HCT116 (cell line): ENCODE measurements at regions not wholly inside any gene's neighbourhood (a gene's known extent, or its start where the extent isn't known, plus 50 kb on each side); places are given as distances from the start of the nearest gene placed in this dataset.

Source experiments
- ATAC-seq: fragments of 200-7000 bp; cut with Tn5 transposase; 2 replicates; pipeline ENCODE4 v1.9.1; 2020; ENCODE audit warnings: mild to moderate bottlenecking, moderate library complexity
- BruUV-seq: library from RNA; stranded (reverse); fragments of 400-500 nt; replicated peaks from 2 replicates; lab custom pipeline; 2021; lab: Mats Ljungman, UMichigan
- CTCF ChIA-PET: fragments of 300-600 bp; sonication (Branson Sonifier 250); formaldehyde crosslinking; loops from one replicate; lab custom pipeline; 2021; ENCODE audit warnings: antibody characterized with exemption; lab: Charles Lee
- POLR2A ChIA-PET: fragments of 300-600, 350-600 bp; sonication (Branson Sonifier 250); formaldehyde crosslinking; loops from one replicate; lab custom pipeline; 2021; ENCODE audit warnings: antibody characterized with exemption; lab: Charles Lee
- RAD21 ChIA-PET, 2 experiments: fragments of 300-600 bp; sonication (Branson Sonifier 250); formaldehyde crosslinking; loops; one replicate each; lab custom pipeline; 2023; ENCODE audit warnings: low total read pairs in 2 of 2; ENCODE audit not compliant: uncharacterized antibody in 2 of 2, unreplicated experiment in 2 of 2, low non-redundant PET in 1 of 2; lab: Charles Lee
- DNase-seq: peaks from one replicate; pipeline ENCODE4 v3.0.0-alpha.2; 2010; ENCODE audit warnings: low read depth, low spot score
- H2AFZ ChIP-seq: fragments of 200-600 bp; shearing (Covaris generic), sonication (generic); 2 replicates; pipeline ENCODE4 v1.6.1; 2017; ENCODE audit warnings: low read depth, mixed run types, mixed read lengths, antibody characterized with exemption, low read length; ENCODE audit not compliant: poor library complexity, severe bottlenecking
- H3K27ac ChIP-seq: 2 replicates; pipeline ENCODE4 v1.5.1; 2012; ENCODE audit warnings: low read depth, low read length
- H3K27me3 ChIP-seq: fragments of 200-600 bp; sonication (generic); 2 replicates; pipeline ENCODE4 v1.6.1; 2016; ENCODE audit warnings: mixed run types, low read length, mixed read lengths; ENCODE audit not compliant: insufficient read depth
- H3K36me3 ChIP-seq, 2 experiments: fragments of 200-500 bp in 1 of 2; fragments of 200-600 bp in 1 of 2; sonication (Bioruptor generic) in 1 of 2; sonication (generic) in 1 of 2; 2 replicates each; pipeline versions ENCODE4 v1.5.1 to v1.6.1; 2014 to 2016; ENCODE audit warnings: low read length in 2 of 2, inconsistent platforms in 1 of 2, mixed read lengths in 1 of 2, mixed run types in 1 of 2; ENCODE audit not compliant: insufficient read depth in 2 of 2, control insufficient read depth in 1 of 2
- H3K4me1 ChIP-seq, 2 experiments: fragments of 200-600 bp in 1 of 2; sonication (generic) in 1 of 2; 2 replicates each; pipeline versions ENCODE4 v1.5.1 to v1.6.1; 2012 to 2017; ENCODE audit warnings: low read length in 2 of 2, inconsistent platforms in 1 of 2, mild to moderate bottlenecking in 1 of 2, mixed read lengths in 1 of 2, mixed run types in 1 of 2, moderate library complexity in 1 of 2; ENCODE audit not compliant: insufficient read depth in 2 of 2, control insufficient read depth in 1 of 2
- H3K4me2 ChIP-seq: fragments of 200-600 bp; sonication (generic); 2 replicates; pipeline ENCODE4 v1.6.1; 2017; ENCODE audit warnings: mixed run types, low read length, mixed read lengths
- H3K4me3 ChIP-seq, 2 experiments: fragments of 200-600 bp in 1 of 2; sonication (generic) in 1 of 2; replicated peaks in 1 of 2; 2 replicates each; pipeline ENCODE4 v1.5.1; 2011 to 2016; ENCODE audit warnings: low read length in 2 of 2, control low read depth in 1 of 2, low read depth in 1 of 2, mild to moderate bottlenecking in 1 of 2, mixed read lengths in 1 of 2, mixed run types in 1 of 2
- H3K79me2 ChIP-seq: fragments of 200-600 bp; sonication (generic); 2 replicates; pipeline ENCODE4 v1.6.1; 2017; ENCODE audit warnings: mild to moderate bottlenecking, mixed run types, low read length, moderate library complexity, mixed read lengths; ENCODE audit not compliant: insufficient read depth
- H3K9ac ChIP-seq: fragments of 200-600 bp; sonication (generic); 2 replicates; pipeline ENCODE4 v1.6.1; 2016; ENCODE audit warnings: low read length, mixed read lengths
- H3K9me2 ChIP-seq: fragments of 200-600 bp; sonication (generic), shearing (Covaris generic); 2 replicates; pipeline ENCODE4 v1.6.1; 2017; ENCODE audit warnings: mixed run types, mild to moderate bottlenecking, moderate library complexity; ENCODE audit not compliant: insufficient read depth
- H3K9me3 ChIP-seq, 2 experiments: fragments of 200-500 bp in 1 of 2; fragments of 200-600 bp in 1 of 2; sonication (Bioruptor generic) in 1 of 2; sonication (generic) in 1 of 2; 2 replicates each; pipeline ENCODE4 v1.6.1; 2014 to 2017; ENCODE audit warnings: low read length in 2 of 2, mixed read lengths in 2 of 2, inconsistent platforms in 1 of 2, low read depth in 1 of 2, mild to moderate bottlenecking in 1 of 2, mixed run types in 1 of 2, moderate library complexity in 1 of 2; ENCODE audit not compliant: control insufficient read depth in 1 of 2, insufficient read depth in 1 of 2
- H4K20me1 ChIP-seq: fragments of 200-600 bp; sonication (generic), shearing (Covaris generic); 2 replicates; pipeline ENCODE4 v1.6.1; 2017; ENCODE audit warnings: mixed run types, mild to moderate bottlenecking, moderate library complexity; ENCODE audit not compliant: insufficient read depth
- EZH2 ChIP-seq: fragments of 200-600 bp; sonication (generic); IDR thresholded peaks from 2 replicates; pipeline ENCODE4 v1.6.1; 2017; ENCODE audit warnings: antibody characterized with exemption, mixed run types
- EZH2phosphoT487 ChIP-seq: fragments of 200-600 bp; IDR thresholded peaks from 2 replicates; pipeline ENCODE4 v1.6.1; 2018; ENCODE audit warnings: antibody characterized with exemption, borderline replicate concordance
- FOSL1 ChIP-seq: IDR thresholded peaks from 2 replicates; pipeline ENCODE4 v1.6.1; 2012; ENCODE audit warnings: low read depth
- JUND ChIP-seq: IDR thresholded peaks from 2 replicates; pipeline ENCODE4 v1.6.1; 2012
- POLR2AphosphoS5 ChIP-seq: IDR thresholded peaks from 2 replicates; pipeline ENCODE4 v1.6.1; 2011; ENCODE audit warnings: mild to moderate bottlenecking, low read depth, low read length, moderate library complexity
- RAD21 ChIP-seq: IDR thresholded peaks from 2 replicates; pipeline ENCODE4 v1.6.1; 2012; ENCODE audit warnings: low read depth, mild to moderate bottlenecking
- SP1 ChIP-seq: IDR thresholded peaks from 2 replicates; pipeline ENCODE4 v1.6.1; 2012; ENCODE audit warnings: low read depth
- YY1 ChIP-seq: IDR thresholded peaks from 2 replicates; pipeline ENCODE4 v1.6.1; 2011; ENCODE audit warnings: low read length, low read depth, moderate library complexity, mild to moderate bottlenecking; ENCODE audit not compliant: insufficient replicate concordance; ENCODE audit errors: extremely low read depth
- intact Hi-C: fragments of 100-400 bp; cut with micrococcal nuclease; formaldehyde crosslinking; loops from 2 replicates; pipeline ENCODE4 v1.10.0; 2022
- TF ChIP-seq, protein P1 (sequence below): IDR thresholded peaks from 2 replicates; pipeline ENCODE4 v1.6.1; 2012; ENCODE audit warnings: low read depth

- Histone ChIP-seq H3K79me2 (no peaks in the 10 kb centered on the region), H3K9ac (no peak overlapping the region), H2AFZ (peak overlapping the region; percentile 20), H4K20me1 (no peaks in the 10 kb centered on the region), H3K4me1 (peaks cover 12 to 22% of the 10 kb centered on the region in 2 experiments; a peak in 3 of 4 replicates), H3K27me3 (no peaks in the 10 kb centered on the region), H3K27ac (no peak overlapping the region), H3K4me3 (no peak overlapping the region), H3K36me3 (no peaks in the 10 kb centered on the region), H3K9me2 (no peaks in the 10 kb centered on the region), H3K9me3 (no peaks in the 10 kb centered on the region)
- ChIA-PET POLR2A (no interaction called here), RAD21 (no interaction called here), CTCF (interaction anchor here (0.8 to 1.0 kb wide), 3 partner anchors 8 to 221 kb away, joined by 3 to 5 read pairs (median 3); no protein-coding TSS in a partner anchor)
- TF ChIP-seq POLR2AphosphoS5: no peak
- TF ChIP-seq EZH2phosphoT487: no peak
- TF ChIP-seq SP1: peak; percentile 34; the same call in 1 of the 2 replicates
- peak; percentile 30; the same call in 1 of the 2 replicates for TF ChIP-seq FOSL1
- TF ChIP-seq RAD21: no peak
- no peak for TF ChIP-seq EZH2
- TF ChIP-seq, protein P1, sequence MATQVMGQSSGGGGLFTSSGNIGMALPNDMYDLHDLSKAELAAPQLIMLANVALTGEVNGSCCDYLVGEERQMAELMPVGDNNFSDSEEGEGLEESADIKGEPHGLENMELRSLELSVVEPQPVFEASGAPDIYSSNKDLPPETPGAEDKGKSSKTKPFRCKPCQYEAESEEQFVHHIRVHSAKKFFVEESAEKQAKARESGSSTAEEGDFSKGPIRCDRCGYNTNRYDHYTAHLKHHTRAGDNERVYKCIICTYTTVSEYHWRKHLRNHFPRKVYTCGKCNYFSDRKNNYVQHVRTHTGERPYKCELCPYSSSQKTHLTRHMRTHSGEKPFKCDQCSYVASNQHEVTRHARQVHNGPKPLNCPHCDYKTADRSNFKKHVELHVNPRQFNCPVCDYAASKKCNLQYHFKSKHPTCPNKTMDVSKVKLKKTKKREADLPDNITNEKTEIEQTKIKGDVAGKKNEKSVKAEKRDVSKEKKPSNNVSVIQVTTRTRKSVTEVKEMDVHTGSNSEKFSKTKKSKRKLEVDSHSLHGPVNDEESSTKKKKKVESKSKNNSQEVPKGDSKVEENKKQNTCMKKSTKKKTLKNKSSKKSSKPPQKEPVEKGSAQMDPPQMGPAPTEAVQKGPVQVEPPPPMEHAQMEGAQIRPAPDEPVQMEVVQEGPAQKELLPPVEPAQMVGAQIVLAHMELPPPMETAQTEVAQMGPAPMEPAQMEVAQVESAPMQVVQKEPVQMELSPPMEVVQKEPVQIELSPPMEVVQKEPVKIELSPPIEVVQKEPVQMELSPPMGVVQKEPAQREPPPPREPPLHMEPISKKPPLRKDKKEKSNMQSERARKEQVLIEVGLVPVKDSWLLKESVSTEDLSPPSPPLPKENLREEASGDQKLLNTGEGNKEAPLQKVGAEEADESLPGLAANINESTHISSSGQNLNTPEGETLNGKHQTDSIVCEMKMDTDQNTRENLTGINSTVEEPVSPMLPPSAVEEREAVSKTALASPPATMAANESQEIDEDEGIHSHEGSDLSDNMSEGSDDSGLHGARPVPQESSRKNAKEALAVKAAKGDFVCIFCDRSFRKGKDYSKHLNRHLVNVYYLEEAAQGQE: no peak
- TF ChIP-seq JUND: peak; percentile 13; the same call in 1 of the 2 replicates
- TF ChIP-seq YY1: no peak
- TF ChIP-seq, all 23 proteins: peak for 3
- peak overlapping the region; percentile 40 for H3K4me2 ChIP-seq
- BruUV-seq: no TSS peak
- DNase-seq (peak; percentile 28), ATAC-seq (peak; percentile 63)
- intact Hi-C loops: no loop called here
Observed at GRCh38 chr3:107208100-107208499, 169.1 kb upstream of the CCDC54 start.
